OCI-LY1 (cell line): ENCODE measurements at regions not wholly inside any gene's neighbourhood (a gene's known extent, or its start where the extent isn't known, plus 50 kb on each side); places are given as distances from the start of the nearest gene placed in this dataset.

Source experiments
- H2AFZ ChIP-seq: fragments of 200-600 bp; sonication (generic), shearing (Covaris generic); 2 replicates; pipeline ENCODE4 v1.6.0; 2014; ENCODE audit warnings: antibody characterized with exemption, mild to moderate bottlenecking, low read length
- H3F3A ChIP-seq: fragments of 200-600 bp; sonication (generic), shearing (Covaris generic); 2 replicates; pipeline ENCODE4 v1.6.0; 2014; ENCODE audit warnings: mild to moderate bottlenecking, antibody characterized with exemption, low read length, moderate library complexity; ENCODE audit not compliant: insufficient read depth
- H3K27ac ChIP-seq: fragments of 200-600 bp; sonication (generic); 2 replicates; pipeline ENCODE4 v1.5.1; 2014; ENCODE audit warnings: low read length, mixed run types, mild to moderate bottlenecking, low read depth; ENCODE audit not compliant: poor library complexity, severe bottlenecking
- H3K27me3 ChIP-seq: fragments of 200-600 bp; sonication (generic); 2 replicates; pipeline ENCODE4 v1.6.0; 2014; ENCODE audit warnings: antibody characterized with exemption, mild to moderate bottlenecking, low read length, moderate library complexity; ENCODE audit not compliant: insufficient read depth
- H3K36me3 ChIP-seq: fragments of 200-600 bp; sonication (generic); 2 replicates; pipeline ENCODE4 v1.6.1; 2014; ENCODE audit warnings: mild to moderate bottlenecking, antibody characterized with exemption, low read length, moderate library complexity, mixed read lengths; ENCODE audit not compliant: insufficient read depth
- H3K4me1 ChIP-seq: fragments of 200-600 bp; sonication (generic); 2 replicates; pipeline ENCODE4 v1.5.1; 2014; ENCODE audit warnings: mild to moderate bottlenecking, low read length, moderate library complexity; ENCODE audit not compliant: insufficient read depth, severe bottlenecking
- H3K4me2 ChIP-seq: fragments of 200-600 bp; sonication (generic), shearing (Covaris generic); 2 replicates; pipeline ENCODE4 v1.6.1; 2014; ENCODE audit warnings: low read length
- H3K4me3 ChIP-seq: fragments of 200-600 bp; sonication (generic); 2 replicates; pipeline ENCODE4 v1.5.1; 2014; ENCODE audit warnings: low read length, low read depth, mild to moderate bottlenecking, mixed read lengths; ENCODE audit not compliant: poor library complexity, severe bottlenecking
- H3K79me2 ChIP-seq: fragments of 200-600 bp; shearing (Covaris generic); 2 replicates; pipeline ENCODE4 v1.6.1; 2016; ENCODE audit warnings: mixed run types, low read length, mixed read lengths; ENCODE audit not compliant: insufficient read depth
- H3K9ac ChIP-seq: fragments of 200-600 bp; sonication (generic), shearing (Covaris generic); 2 replicates; pipeline ENCODE4 v1.6.1; 2014; ENCODE audit warnings: mild to moderate bottlenecking, low read length, mixed read lengths
- H3K9me2 ChIP-seq: fragments of 200-600 bp; sonication (generic), shearing (Covaris generic); 2 replicates; pipeline ENCODE4 v1.6.1; 2014; ENCODE audit warnings: low read depth, mild to moderate bottlenecking, low read length, mixed read lengths
- H3K9me3 ChIP-seq: fragments of 200-600 bp; shearing (Covaris generic); 2 replicates; pipeline ENCODE4 v1.6.1; 2014; ENCODE audit warnings: low read length, mixed read lengths
- H4K20me1 ChIP-seq: fragments of 200-600 bp; sonication (generic), shearing (Covaris generic); 2 replicates; pipeline ENCODE4 v1.6.0; 2016; ENCODE audit warnings: mild to moderate bottlenecking, low read length; ENCODE audit not compliant: insufficient read depth
- EZH2 ChIP-seq: fragments of 200-600 bp; sonication (generic), shearing (Covaris generic); IDR thresholded peaks from 2 replicates; pipeline ENCODE4 v1.8.0; 2017; ENCODE audit warnings: borderline replicate concordance, mixed run types, mild to moderate bottlenecking, antibody characterized with exemption, low read length, moderate library complexity, mixed read lengths
- TF ChIP-seq, protein P1 (sequence below): fragments of 200-600 bp; sonication (generic), shearing (Covaris generic); IDR thresholded peaks from 2 replicates; pipeline ENCODE4 v1.5.1; 2017; ENCODE audit warnings: mild to moderate bottlenecking, antibody characterized with exemption, low read length, moderate library complexity, mixed read lengths

- Histone ChIP-seq H3K9ac (no peak overlapping the region), H3K27me3 (no peaks in the 10 kb centered on the region), H3K27ac (no peak overlapping the region), H3K4me2 (no peak overlapping the region), H2AFZ (no peak overlapping the region), H3K9me2 (no peaks in the 10 kb centered on the region), H3K4me1 (no peaks in the 10 kb centered on the region), H3K4me3 (no peak overlapping the region), H3F3A (no peaks in the 10 kb centered on the region), H3K9me3 (no peaks in the 10 kb centered on the region), H3K36me3 (no peaks in the 10 kb centered on the region), H3K79me2 (no peaks in the 10 kb centered on the region), H4K20me1 (no peaks in the 10 kb centered on the region)
- TF ChIP-seq EZH2 = no peak
- TF ChIP-seq, protein P1, sequence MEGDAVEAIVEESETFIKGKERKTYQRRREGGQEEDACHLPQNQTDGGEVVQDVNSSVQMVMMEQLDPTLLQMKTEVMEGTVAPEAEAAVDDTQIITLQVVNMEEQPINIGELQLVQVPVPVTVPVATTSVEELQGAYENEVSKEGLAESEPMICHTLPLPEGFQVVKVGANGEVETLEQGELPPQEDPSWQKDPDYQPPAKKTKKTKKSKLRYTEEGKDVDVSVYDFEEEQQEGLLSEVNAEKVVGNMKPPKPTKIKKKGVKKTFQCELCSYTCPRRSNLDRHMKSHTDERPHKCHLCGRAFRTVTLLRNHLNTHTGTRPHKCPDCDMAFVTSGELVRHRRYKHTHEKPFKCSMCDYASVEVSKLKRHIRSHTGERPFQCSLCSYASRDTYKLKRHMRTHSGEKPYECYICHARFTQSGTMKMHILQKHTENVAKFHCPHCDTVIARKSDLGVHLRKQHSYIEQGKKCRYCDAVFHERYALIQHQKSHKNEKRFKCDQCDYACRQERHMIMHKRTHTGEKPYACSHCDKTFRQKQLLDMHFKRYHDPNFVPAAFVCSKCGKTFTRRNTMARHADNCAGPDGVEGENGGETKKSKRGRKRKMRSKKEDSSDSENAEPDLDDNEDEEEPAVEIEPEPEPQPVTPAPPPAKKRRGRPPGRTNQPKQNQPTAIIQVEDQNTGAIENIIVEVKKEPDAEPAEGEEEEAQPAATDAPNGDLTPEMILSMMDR = no peak
Measured at GRCh38 chr4:22877486-22878052, 184.8 kb downstream of the GBA3 start.

DNA sequence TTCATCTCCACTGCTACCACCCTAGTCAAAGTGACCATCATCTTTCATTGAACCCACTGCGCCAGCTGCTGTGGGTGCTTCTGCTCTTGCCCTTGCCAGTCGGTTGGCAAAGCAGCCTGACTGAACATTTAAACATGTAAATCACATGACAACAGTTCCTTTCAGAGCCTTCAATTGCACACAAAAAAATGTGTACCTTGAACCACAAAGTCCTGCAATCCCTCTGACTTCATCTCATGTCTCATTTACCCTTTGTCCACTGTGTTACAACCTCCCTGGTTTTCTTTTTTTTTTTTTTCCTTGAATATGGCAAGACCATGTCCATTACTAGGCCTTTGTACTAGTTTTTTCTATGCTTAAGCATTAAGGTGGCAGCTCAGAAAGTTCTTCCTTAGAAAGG is 183.5 kb downstream of the GBA3 start:
- no peaks in the 10 kb centered on the region for H3K4me1 ChIP-seq
- H3K9ac ChIP-seq = no peak overlapping the region
- H3K27ac ChIP-seq = no peak overlapping the region
- no peaks in the 10 kb centered on the region for H3F3A ChIP-seq
- no peaks in the 10 kb centered on the region for H3K27me3 ChIP-seq
- no peaks in the 10 kb centered on the region for H3K36me3 ChIP-seq
- H3K79me2 ChIP-seq = no peaks in the 10 kb centered on the region
- no peak overlapping the region for H2AFZ ChIP-seq
- no peaks in the 10 kb centered on the region for H3K9me3 ChIP-seq
- no peaks in the 10 kb centered on the region for H4K20me1 ChIP-seq
- H3K4me3 ChIP-seq = no peak overlapping the region
- no peak overlapping the region for H3K4me2 ChIP-seq
- TF ChIP-seq EZH2 = no peak
- TF ChIP-seq, protein P1 = no peak
- no peaks in the 10 kb centered on the region for H3K9me2 ChIP-seq

GRCh38 chr4:22875587-22876257 is 183.0 kb downstream of the GBA3 start:
- Histone ChIP-seq H3K4me1 (no peaks in the 10 kb centered on the region), H3K4me3 (no peak overlapping the region), H3K9ac (no peak overlapping the region), H3K36me3 (no peaks in the 10 kb centered on the region), H3K27me3 (no peaks in the 10 kb centered on the region), H3F3A (no peaks in the 10 kb centered on the region), H3K4me2 (no peak overlapping the region), H3K9me3 (no peaks in the 10 kb centered on the region), H3K27ac (no peak overlapping the region), H3K9me2 (no peaks in the 10 kb centered on the region), H3K79me2 (no peaks in the 10 kb centered on the region), H2AFZ (no peak overlapping the region), H4K20me1 (no peaks in the 10 kb centered on the region)
- TF ChIP-seq, protein P1 = no peak
- TF ChIP-seq EZH2 = no peak
